ENCODE measurements at regions not wholly inside any gene's neighbourhood (a gene's known extent, or its start where the extent isn't known, plus 50 kb on each side); places are given as distances from the start of the nearest gene placed in this dataset.
"Not testable (repeated sequence)": the region's sequence is repeated elsewhere in the genome, so short reads cannot be mapped to it uniquely, and the experiment has no call there.

GRCh38 chr3:151675858-151676615, 57.7 kb upstream of the AADACL2 start:
- no peak for DNase-seq

GRCh38 chr3:151673974-151674373, 59.8 kb upstream of the AADACL2 start:
- DNase-seq: no peak

GRCh38 chr3:151667762-151668161, 66.0 kb upstream of the AADACL2 start:
- not testable (repeated sequence) for DNase-seq

GRCh38 chr3:151660885-151661284, 72.8 kb upstream of the AADACL2 start:
- DNase-seq: peak; percentile 33

GRCh38 chr3:151644986-151645385, 88.7 kb upstream of the AADACL2 start:
- no peak for DNase-seq

GRCh38 chr3:151644020-151644620, 89.6 kb upstream of the AADACL2 start:
- no peak for DNase-seq

- no peak for DNase-seq
These were observed 94.3 kb upstream of the AADACL2 start for GRCh38 chr3:151639418-151639740.

GRCh38 chr3:151638555-151639417, 94.9 kb upstream of the AADACL2 start:
- DNase-seq: no peak

- DNase-seq: no peak
These were observed 97.8 kb upstream of the AADACL2 start for GRCh38 chr3:151635905-151636304.

- no peak for DNase-seq
These were observed 101.8 kb upstream of the AADACL2 start for GRCh38 chr3:151631946-151632345.

GRCh38 chr3:151630938-151631441, 102.7 kb upstream of the AADACL2 start:
- DNase-seq: no peak

- DNase-seq: peak; percentile 32
These were observed 103.7 kb upstream of the AADACL2 start for GRCh38 chr3:151630035-151630434.

- DNase-seq: no peak
These were observed 108.1 kb upstream of the AADACL2 start for GRCh38 chr3:151625586-151625985.

- no peak for DNase-seq
These were observed 108.6 kb upstream of the AADACL2 start for GRCh38 chr3:151625086-151625485.

- DNase-seq: no peak
These were observed 113.7 kb upstream of the AADACL2 start for GRCh38 chr3:151620071-151620470.

- DNase-seq: no peak
These were observed 118.3 kb upstream of the AADACL2 start for GRCh38 chr3:151615464-151615863.

GRCh38 chr3:151612115-151612514, 121.6 kb upstream of the AADACL2 start:
- DNase-seq: no peak

GRCh38 chr3:151611419-151611818, 122.3 kb upstream of the AADACL2 start:
- DNase-seq: no peak

- DNase-seq: no peak
These were observed 124.2 kb upstream of the AADACL2 start for GRCh38 chr3:151609491-151609890.

- peak; percentile 26 for DNase-seq
These were observed 128.8 kb upstream of the AADACL2 start for GRCh38 chr3:151604891-151605290.

- no peak for DNase-seq
These were observed 132.9 kb upstream of the AADACL2 start for GRCh38 chr3:151600783-151601182.

- DNase-seq: no peak
These were observed 134.5 kb upstream of the AADACL2 start for GRCh38 chr3:151599103-151599672.

- DNase-seq: no peak
These were observed 136.1 kb upstream of the IGSF10 start for GRCh38 chr3:151596940-151597339.
